ENCODE measurements at regions not wholly inside any gene's neighbourhood (a gene's known extent, or its start where the extent isn't known, plus 50 kb on each side); places are given as distances from the start of the nearest gene placed in this dataset.

GRCh38 chr6:86586195-86586594 is 351.1 kb upstream of the HTR1E start:
- DNase-seq: no peak
- H3K27me3 Mint-ChIP-seq: no peaks in the 10 kb centered on the region
- H3K4me3 Mint-ChIP-seq: no peak overlapping the region
- intact Hi-C loops (cut with micrococcal nuclease): no loop called here
- POLR2A ChIA-PET: no interaction called here
- no peaks in the 10 kb centered on the region for H3K4me1 Mint-ChIP-seq (ENCODE audit: low read depth)
- no peak overlapping the region for H3K27ac Mint-ChIP-seq
- peaks cover 32% of the 10 kb centered on the region for H3K9me3 Mint-ChIP-seq
- CTCF ChIA-PET: no interaction called here
- H3K36me3 Mint-ChIP-seq: no peaks in the 10 kb centered on the region

GRCh38 chr6:86581833-86582232 is 355.5 kb upstream of the HTR1E start:
- Mint-ChIP-seq H3K36me3 (no peaks in the 10 kb centered on the region), H3K9me3 (peaks cover 59% of the 10 kb centered on the region), H3K4me1 (ENCODE audit: low read depth) (no peaks in the 10 kb centered on the region), H3K27me3 (no peaks in the 10 kb centered on the region), H3K4me3 (no peak overlapping the region), H3K27ac (no peak overlapping the region)
- ChIA-PET POLR2A (no interaction called here), CTCF (no interaction called here)
- intact Hi-C loops (cut with micrococcal nuclease): no loop called here
- no peak for DNase-seq

GRCh38 chr6:86563197-86563596 is 374.1 kb upstream of the HTR1E start:
- intact Hi-C loops (cut with micrococcal nuclease): no loop called here
- H3K9me3 Mint-ChIP-seq: peaks cover 2% of the 10 kb centered on the region
- no peaks in the 10 kb centered on the region for H3K4me1 Mint-ChIP-seq (ENCODE audit: low read depth)
- POLR2A ChIA-PET: no interaction called here
- no peaks in the 10 kb centered on the region for H3K36me3 Mint-ChIP-seq
- DNase-seq: no peak
- CTCF ChIA-PET: no interaction called here
- no peaks in the 10 kb centered on the region for H3K27me3 Mint-ChIP-seq
- no peak overlapping the region for H3K27ac Mint-ChIP-seq
- no peak overlapping the region for H3K4me3 Mint-ChIP-seq

GRCh38 chr6:86558318-86558717 is 379.0 kb upstream of the HTR1E start:
- intact Hi-C loops (cut with micrococcal nuclease): no loop called here
- Mint-ChIP-seq H3K4me3 (no peak overlapping the region), H3K4me1 (ENCODE audit: low read depth) (no peaks in the 10 kb centered on the region), H3K9me3 (peaks cover 3% of the 10 kb centered on the region), H3K36me3 (no peaks in the 10 kb centered on the region), H3K27me3 (no peaks in the 10 kb centered on the region), H3K27ac (no peak overlapping the region)
- ChIA-PET CTCF (no interaction called here), POLR2A (no interaction called here)
- DNase-seq: no peak

GRCh38 chr6:86537292-86537861 is 400.0 kb upstream of the HTR1E start:
- ChIA-PET POLR2A (no interaction called here), CTCF (no interaction called here)
- no peaks in the 10 kb centered on the region for H3K9me3 Mint-ChIP-seq
- H3K27me3 Mint-ChIP-seq: no peaks in the 10 kb centered on the region
- intact Hi-C loops (cut with micrococcal nuclease): no loop called here
- no peak overlapping the region for H3K27ac Mint-ChIP-seq
- no peaks in the 10 kb centered on the region for H3K4me1 Mint-ChIP-seq (ENCODE audit: low read depth)
- H3K4me3 Mint-ChIP-seq: no peak overlapping the region
- no peaks in the 10 kb centered on the region for H3K36me3 Mint-ChIP-seq
- DNase-seq: no peak

GRCh38 chr6:86536121-86536520 is 401.2 kb upstream of the HTR1E start:
- POLR2A ChIA-PET: no interaction called here
- DNase-seq: no peak
- intact Hi-C loops (cut with micrococcal nuclease): no loop called here
- Mint-ChIP-seq H3K9me3 (peaks cover 4% of the 10 kb centered on the region), H3K27ac (no peak overlapping the region), H3K27me3 (no peaks in the 10 kb centered on the region), H3K36me3 (no peaks in the 10 kb centered on the region), H3K4me3 (no peak overlapping the region), H3K4me1 (ENCODE audit: low read depth) (no peaks in the 10 kb centered on the region)
- CTCF ChIA-PET: no interaction called here

GRCh38 chr6:86535100-86535499 is 402.2 kb upstream of the HTR1E start:
- Mint-ChIP-seq H3K27ac (no peak overlapping the region), H3K27me3 (no peaks in the 10 kb centered on the region), H3K4me3 (no peak overlapping the region), H3K36me3 (no peaks in the 10 kb centered on the region), H3K9me3 (peaks cover 6% of the 10 kb centered on the region), H3K4me1 (ENCODE audit: low read depth) (no peaks in the 10 kb centered on the region)
- intact Hi-C loops (cut with micrococcal nuclease): no loop called here
- POLR2A ChIA-PET: no interaction called here
- DNase-seq: no peak
- CTCF ChIA-PET: no interaction called here

GRCh38 chr6:86529635-86530034 is 407.7 kb upstream of the HTR1E start:
- ChIA-PET POLR2A (no interaction called here), CTCF (no interaction called here)
- no peak for DNase-seq
- Mint-ChIP-seq H3K9me3 (peaks cover 15% of the 10 kb centered on the region), H3K4me3 (no peak overlapping the region), H3K36me3 (no peaks in the 10 kb centered on the region), H3K27ac (no peak overlapping the region), H3K27me3 (no peaks in the 10 kb centered on the region), H3K4me1 (ENCODE audit: low read depth) (no peaks in the 10 kb centered on the region)
- intact Hi-C loops (cut with micrococcal nuclease): no loop called here

- intact Hi-C loops (cut with micrococcal nuclease): no loop called here
- Mint-ChIP-seq H3K4me1 (ENCODE audit: low read depth) (no peaks in the 10 kb centered on the region), H3K9me3 (peaks cover 11% of the 10 kb centered on the region), H3K36me3 (no peaks in the 10 kb centered on the region), H3K27ac (no peak overlapping the region), H3K4me3 (no peak overlapping the region), H3K27me3 (no peaks in the 10 kb centered on the region)
- no peak for DNase-seq
- ChIA-PET CTCF (no interaction called here), POLR2A (no interaction called here)
Measured at GRCh38 chr6:86526238-86526637, 411.1 kb upstream of the HTR1E start.

GRCh38 chr6:86516087-86516486 is 421.2 kb upstream of the HTR1E start:
- Mint-ChIP-seq H3K9me3 (no peaks in the 10 kb centered on the region), H3K36me3 (no peaks in the 10 kb centered on the region), H3K4me1 (ENCODE audit: low read depth) (no peaks in the 10 kb centered on the region), H3K4me3 (no peak overlapping the region), H3K27ac (no peak overlapping the region), H3K27me3 (no peaks in the 10 kb centered on the region)
- CTCF ChIA-PET: no interaction called here
- intact Hi-C loops (cut with micrococcal nuclease): no loop called here
- POLR2A ChIA-PET: no interaction called here
- DNase-seq: no peak

GRCh38 chr6:86511962-86512361 is 425.4 kb upstream of the HTR1E start:
- Mint-ChIP-seq H3K27ac (no peak overlapping the region), H3K36me3 (no peaks in the 10 kb centered on the region), H3K4me3 (no peak overlapping the region), H3K27me3 (no peaks in the 10 kb centered on the region), H3K9me3 (peaks cover 2% of the 10 kb centered on the region), H3K4me1 (ENCODE audit: low read depth) (no peaks in the 10 kb centered on the region)
- ChIA-PET CTCF (no interaction called here), POLR2A (no interaction called here)
- DNase-seq: no peak
- intact Hi-C loops (cut with micrococcal nuclease): no loop called here

- DNase-seq: no peak
- Mint-ChIP-seq H3K36me3 (no peaks in the 10 kb centered on the region), H3K27me3 (no peaks in the 10 kb centered on the region), H3K9me3 (peaks cover 2% of the 10 kb centered on the region), H3K4me1 (ENCODE audit: low read depth) (no peaks in the 10 kb centered on the region), H3K4me3 (no peak overlapping the region), H3K27ac (no peak overlapping the region)
- intact Hi-C loops (cut with micrococcal nuclease): no loop called here
- ChIA-PET POLR2A (no interaction called here), CTCF (no interaction called here)
Measured at GRCh38 chr6:86508230-86508629, 429.1 kb upstream of the HTR1E start.

GRCh38 chr6:86502497-86502896 is 434.8 kb upstream of the HTR1E start:
- Mint-ChIP-seq H3K4me1 (ENCODE audit: low read depth) (no peaks in the 10 kb centered on the region), H3K9me3 (peaks cover 13% of the 10 kb centered on the region), H3K4me3 (no peak overlapping the region), H3K27me3 (no peaks in the 10 kb centered on the region), H3K36me3 (no peaks in the 10 kb centered on the region), H3K27ac (no peak overlapping the region)
- POLR2A ChIA-PET: no interaction called here
- no peak for DNase-seq
- CTCF ChIA-PET: no interaction called here
- intact Hi-C loops (cut with micrococcal nuclease): no loop called here

GRCh38 chr6:86500035-86500434 is 437.3 kb upstream of the HTR1E start:
- no peak for DNase-seq
- H3K27ac Mint-ChIP-seq: no peak overlapping the region
- ChIA-PET CTCF (no interaction called here), POLR2A (no interaction called here)
- no peaks in the 10 kb centered on the region for H3K4me1 Mint-ChIP-seq (ENCODE audit: low read depth)
- H3K9me3 Mint-ChIP-seq: peaks cover 18% of the 10 kb centered on the region
- H3K4me3 Mint-ChIP-seq: no peak overlapping the region
- no peaks in the 10 kb centered on the region for H3K36me3 Mint-ChIP-seq
- no peaks in the 10 kb centered on the region for H3K27me3 Mint-ChIP-seq
- intact Hi-C loops (cut with micrococcal nuclease): no loop called here
